SK-N-MC (cell line): ENCODE measurements at regions not wholly inside any gene's neighbourhood (a gene's known extent, or its start where the extent isn't known, plus 50 kb on each side); places are given as distances from the start of the nearest gene placed in this dataset.

Source experiments
- EZH2 ChIP-seq: fragments of 200-600 bp; sonication (generic); IDR thresholded peaks from one replicate; pipeline ENCODE4 v1.6.1; 2017; ENCODE audit warnings: antibody characterized with exemption
- FOXP2 ChIP-seq: optimal IDR thresholded peaks from 2 replicates; pipeline ENCODE3; 2011; ENCODE audit warnings: mild to moderate bottlenecking, moderate library complexity; ENCODE audit not compliant: insufficient read depth; ENCODE audit errors: extremely low read length, control extremely low read depth
- POLR2AphosphoS5 ChIP-seq: IDR thresholded peaks from 2 replicates; pipeline ENCODE4 v1.6.1; 2012; ENCODE audit warnings: mild to moderate bottlenecking, low read depth, low read length, borderline replicate concordance

- no peak for TF ChIP-seq EZH2
- no peak for TF ChIP-seq POLR2AphosphoS5
- no peak for TF ChIP-seq FOXP2
Measured at GRCh38 chr12:73124480-73124879, 852.3 kb downstream of the TRHDE start.
